Endothelial cell of umbilical vein (primary cell): ENCODE measurements at regions not wholly inside any gene's neighbourhood (a gene's known extent, or its start where the extent isn't known, plus 50 kb on each side); places are given as distances from the start of the nearest gene placed in this dataset.

ENCODE experiments used
- BruUV-seq: library from RNA; stranded (reverse); fragments of 400-500 nt; replicated peaks from 2 replicates; lab custom pipeline; 2021; lab: Mats Ljungman, UMichigan
- CTCF ChIA-PET: fragments of 300-600, 350-600 bp; sonication (Branson Sonifier 250); formaldehyde crosslinking; loops from one replicate; lab custom pipeline; 2021; ENCODE audit warnings: antibody characterized with exemption, inconsistent platforms; lab: Charles Lee
- POLR2A ChIA-PET: fragments of 300-600, 350-600 bp; sonication (Branson Sonifier 250); formaldehyde crosslinking; loops from one replicate; lab custom pipeline; 2021; ENCODE audit warnings: antibody characterized with exemption, inconsistent platforms; lab: Charles Lee
- DNase-seq: peaks from one replicate; pipeline ENCODE4 v3.0.0-alpha.2; 2011; ENCODE audit warnings: low read depth, low spot score
- FAIRE-seq: peaks from 2 replicates; lab custom pipeline; 2011; peaks lifted over from hg19 to GRCh38; lab: Jason Lieb, UNC
- H2AFZ ChIP-seq: 2 replicates; pipeline ENCODE4 v1.6.0; 2012; ENCODE audit warnings: low read depth, low read length, control low read depth, inconsistent platforms
- H3K27ac ChIP-seq: 2 replicates; pipeline ENCODE4 v1.5.1; 2011; ENCODE audit warnings: low read depth, mild to moderate bottlenecking, control low read depth, low read length, moderate library complexity; ENCODE audit not compliant: insufficient read depth
- H3K27me3 ChIP-seq, 2 experiments: 2 replicates each; pipeline versions ENCODE4 v1.6.0 to v1.6.1; 2011; ENCODE audit warnings: low read length in 2 of 2, mixed read lengths in 1 of 2; ENCODE audit not compliant: control insufficient read depth in 2 of 2, insufficient read depth in 2 of 2
- H3K36me3 ChIP-seq, 2 experiments: 2 replicates in 1 of 2; 3 replicates in 1 of 2; pipeline ENCODE4 v1.5.1; 2011; ENCODE audit warnings: low read length in 2 of 2, mild to moderate bottlenecking in 1 of 2, moderate library complexity in 1 of 2; ENCODE audit not compliant: control insufficient read depth in 2 of 2, insufficient read depth in 2 of 2; ENCODE audit errors: extremely low read depth in 1 of 2
- H3K4me1 ChIP-seq: 3 replicates; pipeline ENCODE4 v1.5.1; 2011; ENCODE audit warnings: mild to moderate bottlenecking, low read length; ENCODE audit not compliant: control insufficient read depth, insufficient read depth; ENCODE audit errors: extremely low read depth
- H3K4me2 ChIP-seq: 2 replicates; pipeline ENCODE4 v1.6.1; 2011; ENCODE audit warnings: low read length, control low read depth, mixed read lengths; ENCODE audit not compliant: insufficient read depth
- H3K4me3 ChIP-seq, 3 experiments: fragments of 200-600 bp in 1 of 3; sonication (generic), shearing (Covaris generic) in 1 of 3; replicated peaks in 1 of 3; 2 replicates each; pipeline ENCODE4 v1.5.1; 2011 to 2016; ENCODE audit warnings: control low read depth in 3 of 3, low read length in 3 of 3, mild to moderate bottlenecking in 2 of 3, inconsistent platforms in 1 of 3, low read depth in 1 of 3, moderate library complexity in 1 of 3; ENCODE audit not compliant: insufficient read depth in 1 of 3
- H3K79me2 ChIP-seq: 2 replicates; pipeline ENCODE4 v1.6.0; 2012; ENCODE audit warnings: low read length, inconsistent platforms; ENCODE audit not compliant: control insufficient read depth, insufficient read depth
- H3K9ac ChIP-seq: replicated peaks from 2 replicates; pipeline ENCODE3; 2011; ENCODE audit warnings: low read length, control low read depth; ENCODE audit not compliant: insufficient read depth; ENCODE audit errors: extremely low read depth
- H3K9me1 ChIP-seq: replicated peaks from 3 replicates; pipeline ENCODE4 v1.6.0; 2011; ENCODE audit warnings: mild to moderate bottlenecking, low read length; ENCODE audit not compliant: control insufficient read depth, insufficient read depth; ENCODE audit errors: extremely low read depth
- H3K9me3 ChIP-seq: replicated peaks from 2 replicates; pipeline ENCODE4 v1.5.1; 2012; ENCODE audit warnings: low read length, inconsistent platforms; ENCODE audit not compliant: control insufficient read depth, insufficient read depth
- H4K20me1 ChIP-seq: replicated peaks from 2 replicates; pipeline ENCODE3; 2011; ENCODE audit warnings: mild to moderate bottlenecking, low read length; ENCODE audit not compliant: control insufficient read depth, insufficient read depth; ENCODE audit errors: extremely low read depth
- GATA2 ChIP-seq: IDR thresholded peaks from 2 replicates; pipeline ENCODE4 v1.7.0; 2011; ENCODE audit warnings: low read depth, mild to moderate bottlenecking, moderate library complexity, mixed read lengths, low read length; ENCODE audit not compliant: insufficient read length, insufficient read depth
- JUN ChIP-seq: IDR thresholded peaks from 2 replicates; pipeline ENCODE4 v1.6.1; 2011; ENCODE audit warnings: borderline replicate concordance, low read depth; ENCODE audit not compliant: insufficient read length, insufficient read depth
- MAX ChIP-seq: IDR thresholded peaks from 2 replicates; pipeline ENCODE4 v1.6.1; 2011; ENCODE audit not compliant: insufficient read depth, insufficient read length
- MYC ChIP-seq: IDR thresholded peaks from one replicate; pipeline ENCODE4 v1.6.1; 2011; ENCODE audit warnings: mild to moderate bottlenecking, low read depth, low read length
- POLR2A ChIP-seq: IDR thresholded peaks from 2 replicates; pipeline ENCODE4 v1.6.1; 2012; ENCODE audit warnings: low read depth, mild to moderate bottlenecking, control low read depth, low read length
- POLR2AphosphoS5 ChIP-seq: IDR thresholded peaks from 2 replicates; pipeline ENCODE4 v1.6.1; 2012; ENCODE audit warnings: low read depth, mild to moderate bottlenecking, control low read depth, low read length, moderate library complexity; ENCODE audit not compliant: insufficient read depth
- dilution Hi-C: fragments of 300-500 bp; cut with MboI; formaldehyde crosslinking; loops from one replicate; pipeline ENCODE4 v1.15.0; 2019; ENCODE audit warnings: low sequenced_read_pairs; ENCODE audit not compliant: extremely low pct_ligation_motif_present
- intact Hi-C: fragments of 100-400 bp; cut with micrococcal nuclease; formaldehyde crosslinking; loops from one replicate; pipeline ENCODE4 v1.10.0; 2022
- TF ChIP-seq, protein P1 (sequence below), 2 donors: IDR thresholded peaks; 1 replicate in 1 of 2; 2 replicates in 1 of 2; pipeline ENCODE4 v1.5.1; 2011; ENCODE audit warnings: low read length in 2 of 2, mild to moderate bottlenecking in 2 of 2, moderate library complexity in 2 of 2, control low read depth in 1 of 2, inconsistent platforms in 1 of 2, low read depth in 1 of 2; ENCODE audit not compliant: insufficient read depth in 1 of 2; ENCODE audit errors: extremely low read depth in 1 of 2

GRCh38 chrX:39133971-39134370 is 332.7 kb downstream of the MID1IP1 start:
- FAIRE-seq, result no peak
- H3K4me2 ChIP-seq, result no peak overlapping the region

More at GRCh38 chrX:39133971-39134370, 332.7 kb downstream of the MID1IP1 start:
- no peaks in the 10 kb centered on the region for H3K79me2 ChIP-seq
- no peaks in the 10 kb centered on the region for H4K20me1 ChIP-seq
- no peaks in the 10 kb centered on the region for H3K36me3 ChIP-seq
- ChIA-PET CTCF (interaction anchor here (0.8 kb wide), 1 partner anchor 15 kb away, joined by 3 read pairs; no protein-coding TSS in a partner anchor), POLR2A (no interaction called here)
- no peaks in the 10 kb centered on the region for H3K9me1 ChIP-seq
- no peak overlapping the region for H3K4me3 ChIP-seq
- no peak overlapping the region for H3K27ac ChIP-seq
- no peak overlapping the region for H2AFZ ChIP-seq
- no peak for TF ChIP-seq JUN
- TF ChIP-seq POLR2A, result no peak
- no peak for TF ChIP-seq MYC
- TF ChIP-seq POLR2AphosphoS5, result no peak
- no peak for TF ChIP-seq GATA2
- TF ChIP-seq, protein P1, sequence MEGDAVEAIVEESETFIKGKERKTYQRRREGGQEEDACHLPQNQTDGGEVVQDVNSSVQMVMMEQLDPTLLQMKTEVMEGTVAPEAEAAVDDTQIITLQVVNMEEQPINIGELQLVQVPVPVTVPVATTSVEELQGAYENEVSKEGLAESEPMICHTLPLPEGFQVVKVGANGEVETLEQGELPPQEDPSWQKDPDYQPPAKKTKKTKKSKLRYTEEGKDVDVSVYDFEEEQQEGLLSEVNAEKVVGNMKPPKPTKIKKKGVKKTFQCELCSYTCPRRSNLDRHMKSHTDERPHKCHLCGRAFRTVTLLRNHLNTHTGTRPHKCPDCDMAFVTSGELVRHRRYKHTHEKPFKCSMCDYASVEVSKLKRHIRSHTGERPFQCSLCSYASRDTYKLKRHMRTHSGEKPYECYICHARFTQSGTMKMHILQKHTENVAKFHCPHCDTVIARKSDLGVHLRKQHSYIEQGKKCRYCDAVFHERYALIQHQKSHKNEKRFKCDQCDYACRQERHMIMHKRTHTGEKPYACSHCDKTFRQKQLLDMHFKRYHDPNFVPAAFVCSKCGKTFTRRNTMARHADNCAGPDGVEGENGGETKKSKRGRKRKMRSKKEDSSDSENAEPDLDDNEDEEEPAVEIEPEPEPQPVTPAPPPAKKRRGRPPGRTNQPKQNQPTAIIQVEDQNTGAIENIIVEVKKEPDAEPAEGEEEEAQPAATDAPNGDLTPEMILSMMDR (IDR thresholded peaks at IDR 0.05; ENCODE audit: extremely low read depth in 1 of 2, insufficient read depth in 1 of 2, low read depth in 1 of 2, low read length in 2 of 2), result no peak
- no peak for TF ChIP-seq MAX
- H3K9ac ChIP-seq, result no peak overlapping the region
- no TSS peak for BruUV-seq
- H3K9me3 ChIP-seq, result no peaks in the 10 kb centered on the region
- H3K27me3 ChIP-seq, result no peaks in the 10 kb centered on the region
- no peak for DNase-seq
- dilution Hi-C loops (no loop called here), intact Hi-C loops (no loop called here)
- H3K4me1 ChIP-seq, result no peaks in the 10 kb centered on the region
